K562 (cell line): ENCODE measurements at regions not wholly inside any gene's neighbourhood (a gene's known extent, or its start where the extent isn't known, plus 50 kb on each side); places are given as distances from the start of the nearest gene placed in this dataset.

ENCODE experiments used
- EP300 ChIP-seq: IDR thresholded peaks from 2 replicates; pipeline ENCODE4 v1.6.1; 2012; ENCODE audit warnings: low read length, improper control_type of control experiment
- MAX ChIP-seq: sonication (generic); formaldehyde crosslinking; IDR thresholded peaks from 2 replicates; pipeline ENCODE4 v1.9.0; 2022; ENCODE audit warnings: mild to moderate bottlenecking, missing genetic modification reagents
- TBL1XR1 ChIP-seq, 2 experiments: IDR thresholded peaks; 2 replicates each; pipeline ENCODE4 v1.6.1; 2012; ENCODE audit warnings: improper control_type of control experiment in 2 of 2, low read length in 2 of 2, mild to moderate bottlenecking in 1 of 2
- ZBTB33 ChIP-seq: sonication (generic); formaldehyde crosslinking; IDR thresholded peaks from 2 replicates; pipeline ENCODE4 v1.8.1; 2023; ENCODE audit warnings: mild to moderate bottlenecking, missing genetic modification reagents
- ZNF24 ChIP-seq: fragments of 450-650 bp; IDR thresholded peaks from 2 replicates; pipeline ENCODE4 v1.6.1; 2016

- TF ChIP-seq ZBTB33 (no peak), TBL1XR1 (IDR thresholded peaks at IDR 0.05; ENCODE audit: low read length in 2 of 2) (no peak), EP300 (no peak), ZNF24 (no peak), MAX (CRISPR knock-in tag) (no peak)
These were observed 51.1 kb upstream of the POMGNT2 start for GRCh38 chr3:43156812-43157455.
